Activated CD8-positive, alpha-beta memory T cell treated with anti-CD3 and anti-CD28 coated beads, Interleukin-2, amount 10 ng/mL, durations not matched to agents 7 days and 5 days (primary cell): ENCODE measurements at regions not wholly inside any gene's neighbourhood (a gene's known extent, or its start where the extent isn't known, plus 50 kb on each side); places are given as distances from the start of the nearest gene placed in this dataset.

Experiments
- ATAC-seq: fragments of 150-1000 bp; cut with Tn5 transposase; one replicate; pipeline ENCODE4 v1.10.0; 2021; ENCODE audit warnings: moderate library complexity
- CTCF ChIA-PET: fragments of 350-600 bp; sonication (Branson Sonifier 250); formaldehyde crosslinking; loops from one replicate; lab custom pipeline; 2021; ENCODE audit warnings: antibody characterized with exemption; lab: Charles Lee
- DNase-seq: peaks from one replicate; pipeline ENCODE4 v3.0.0-alpha.2; 2020
- H3K27ac Mint-ChIP-seq: one replicate; pipeline ENCODE4 v1.8.0; 2021; ENCODE audit warnings: mild to moderate bottlenecking, mixed read lengths
- H3K27me3 Mint-ChIP-seq: one replicate; pipeline ENCODE4 v1.8.0; 2021; ENCODE audit warnings: mixed read lengths
- H3K36me3 Mint-ChIP-seq: one replicate; pipeline ENCODE4 v1.8.0; 2021; ENCODE audit warnings: mild to moderate bottlenecking, mixed read lengths
- H3K4me1 Mint-ChIP-seq: one replicate; pipeline ENCODE4 v1.8.0; 2021; ENCODE audit warnings: mixed read lengths
- H3K4me3 Mint-ChIP-seq: one replicate; pipeline ENCODE4 v1.8.0; 2021; ENCODE audit warnings: mild to moderate bottlenecking, moderate library complexity, mixed read lengths
- H3K9me3 Mint-ChIP-seq: one replicate; pipeline ENCODE4 v1.8.0; 2022; ENCODE audit warnings: low read depth, mixed read lengths

DNA sequence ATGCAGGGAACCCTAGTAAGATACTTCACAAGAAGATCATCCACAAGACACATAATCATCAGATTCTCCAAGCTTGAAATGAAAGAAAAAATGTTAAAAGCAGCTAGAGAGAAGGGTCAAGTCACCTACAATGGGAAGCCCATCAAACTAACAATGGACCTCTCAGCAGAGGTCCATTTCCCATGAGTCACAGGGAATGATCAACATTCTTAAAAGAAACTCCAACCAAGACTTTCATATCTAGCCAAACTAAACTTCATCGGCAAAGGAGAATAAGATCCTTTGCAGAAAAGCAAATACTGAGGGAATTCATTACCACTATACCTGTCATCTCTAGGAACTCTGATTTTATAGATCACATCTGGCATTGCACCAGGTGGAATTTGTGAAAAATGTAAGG lies 52.9 kb upstream of the SPATA31E1 start:
- CTCF ChIA-PET, result no interaction called here

DNA sequence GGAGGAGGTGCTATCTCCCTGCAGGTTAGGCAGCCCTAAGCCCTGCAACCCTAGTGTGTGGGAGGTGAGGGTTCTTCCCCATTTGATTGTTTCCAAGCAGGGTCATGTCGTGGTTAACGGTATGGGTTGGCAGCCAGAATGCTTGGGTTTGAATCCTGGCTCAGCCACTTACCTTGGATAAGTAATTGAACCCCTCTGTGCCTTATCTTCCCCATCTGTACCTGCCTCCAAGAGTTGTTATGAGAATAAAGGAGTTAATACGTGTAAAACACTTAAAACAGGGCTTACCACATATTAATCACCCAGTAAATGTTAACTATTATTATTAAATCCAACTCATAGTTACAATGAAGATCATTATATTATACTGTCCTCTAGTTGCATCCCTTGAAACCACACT lies 52.2 kb upstream of the SPATA31E1 start:
- Mint-ChIP-seq H3K27me3 (peaks cover 9% of the 10 kb centered on the region), H3K4me1 (no peaks in the 10 kb centered on the region), H3K36me3 (no peaks in the 10 kb centered on the region), H3K9me3 (no peaks in the 10 kb centered on the region), H3K4me3 (no peak overlapping the region), H3K27ac (no peak overlapping the region)
- no peak for DNase-seq
- ATAC-seq, result no peak
- CTCF ChIA-PET, result no interaction called here

More for the DNA sequence above, 52.9 kb upstream of the SPATA31E1 start:
- Mint-ChIP-seq H3K27ac (no peak overlapping the region), H3K36me3 (no peaks in the 10 kb centered on the region), H3K4me1 (no peaks in the 10 kb centered on the region), H3K27me3 (peaks cover 9% of the 10 kb centered on the region), H3K4me3 (no peak overlapping the region), H3K9me3 (no peaks in the 10 kb centered on the region)
- DNase-seq (no peak), ATAC-seq (no peak)

DNA sequence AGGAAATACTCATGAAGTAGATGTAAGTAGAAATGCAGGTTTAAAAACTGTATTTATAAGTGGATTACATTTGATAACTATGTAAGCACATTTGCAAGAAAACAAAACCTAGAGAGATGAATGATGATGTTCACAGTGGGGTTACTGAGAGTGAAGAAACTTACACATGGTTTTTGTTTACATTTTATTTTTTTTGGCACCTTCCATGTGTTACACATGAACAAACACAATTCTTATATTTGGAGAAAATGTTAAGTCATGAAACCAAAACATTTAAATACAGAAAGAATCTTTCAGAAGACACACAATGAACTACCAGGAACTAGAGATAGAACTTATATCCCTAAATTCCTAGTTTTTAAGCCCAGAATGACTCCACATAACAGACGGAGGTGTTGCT lies 51.5 kb upstream of the SPATA31E1 start:
- Mint-ChIP-seq H3K27ac (no peak overlapping the region), H3K9me3 (no peaks in the 10 kb centered on the region), H3K36me3 (no peaks in the 10 kb centered on the region), H3K4me1 (no peaks in the 10 kb centered on the region), H3K27me3 (peaks cover 9% of the 10 kb centered on the region), H3K4me3 (no peak overlapping the region)
- DNase-seq, result no peak
- CTCF ChIA-PET, result no interaction called here
- ATAC-seq, result no peak
